H1 (cell line): ENCODE measurements at regions not wholly inside any gene's neighbourhood (a gene's known extent, or its start where the extent isn't known, plus 50 kb on each side); places are given as distances from the start of the nearest gene placed in this dataset.

Experiments used
- BACH1 ChIP-seq: IDR thresholded peaks from 2 replicates; pipeline ENCODE4 v1.6.1; 2012; ENCODE audit warnings: low read length, improper control_type of control experiment
- CHD1 ChIP-seq: IDR thresholded peaks from 2 replicates; pipeline ENCODE4 v1.6.1; 2012; ENCODE audit warnings: low read depth, low read length, improper control_type of control experiment
- CHD7 ChIP-seq: fragments of 300-600 bp; sonication (generic); IDR thresholded peaks from 2 replicates; pipeline ENCODE4 v1.7.1; 2012; ENCODE audit warnings: low read length, moderate library complexity, mild to moderate bottlenecking, inconsistent platforms; ENCODE audit not compliant: insufficient replicate concordance
- E2F6 ChIP-seq: IDR thresholded peaks from 2 replicates; pipeline ENCODE4 v1.6.1; 2012; ENCODE audit warnings: inconsistent platforms
- HDAC6 ChIP-seq: IDR thresholded peaks from one replicate; pipeline ENCODE4 v1.7.1; 2012; ENCODE audit warnings: low read depth, mild to moderate bottlenecking, inconsistent platforms, low read length, moderate library complexity
- POU5F1 ChIP-seq: IDR thresholded peaks from 2 replicates; pipeline ENCODE4 v1.6.1; 2011; ENCODE audit warnings: low read depth, mild to moderate bottlenecking, low read length, moderate library complexity
- SIN3A ChIP-seq, 2 experiments: IDR thresholded peaks in 1 of 2; conservative IDR thresholded peaks in 1 of 2; 2 replicates each; pipeline ENCODE4 v1.6.1; 2011 to 2012; ENCODE audit warnings: low read length in 2 of 2, improper control_type of control experiment in 1 of 2, low read depth in 1 of 2, mild to moderate bottlenecking in 1 of 2
- SP4 ChIP-seq: IDR thresholded peaks from 2 replicates; pipeline ENCODE4 v1.6.1; 2012; ENCODE audit warnings: low read length, inconsistent platforms
- SUZ12 ChIP-seq: fragments of 200-600 bp; sonication (generic); IDR thresholded peaks from 2 replicates; pipeline ENCODE4 v1.6.1; 2012; ENCODE audit warnings: mild to moderate bottlenecking, inconsistent platforms, low read length, moderate library complexity, mixed read lengths
- TAF1 ChIP-seq: IDR thresholded peaks from 2 replicates; pipeline ENCODE4 v1.6.1; 2011; ENCODE audit warnings: mild to moderate bottlenecking, low read depth, low read length
- USF2 ChIP-seq: IDR thresholded peaks from 2 replicates; pipeline ENCODE4 v1.6.1; 2011; ENCODE audit warnings: low read length, improper control_type of control experiment

- TF ChIP-seq CHD7 (no peak), E2F6 (no peak), SP4 (no peak), BACH1 (no peak), TAF1 (no peak), POU5F1 (no peak), USF2 (no peak), HDAC6 (no peak), SIN3A (conservative IDR thresholded peaks at IDR 0.05 in 1 of 2, IDR thresholded peaks at IDR 0.05 in 1 of 2; ENCODE audit: low read depth in 1 of 2, low read length in 2 of 2) (no peak), CHD1 (no peak), SUZ12 (no peak)
Measured at GRCh38 chr20:48031122-48031521, 245.8 kb upstream of the SULF2 start (continued).
